ENCODE measurements at regions not wholly inside any gene's neighbourhood (a gene's known extent, or its start where the extent isn't known, plus 50 kb on each side); places are given as distances from the start of the nearest gene placed in this dataset.

- TF ChIP-seq, protein P1, sequence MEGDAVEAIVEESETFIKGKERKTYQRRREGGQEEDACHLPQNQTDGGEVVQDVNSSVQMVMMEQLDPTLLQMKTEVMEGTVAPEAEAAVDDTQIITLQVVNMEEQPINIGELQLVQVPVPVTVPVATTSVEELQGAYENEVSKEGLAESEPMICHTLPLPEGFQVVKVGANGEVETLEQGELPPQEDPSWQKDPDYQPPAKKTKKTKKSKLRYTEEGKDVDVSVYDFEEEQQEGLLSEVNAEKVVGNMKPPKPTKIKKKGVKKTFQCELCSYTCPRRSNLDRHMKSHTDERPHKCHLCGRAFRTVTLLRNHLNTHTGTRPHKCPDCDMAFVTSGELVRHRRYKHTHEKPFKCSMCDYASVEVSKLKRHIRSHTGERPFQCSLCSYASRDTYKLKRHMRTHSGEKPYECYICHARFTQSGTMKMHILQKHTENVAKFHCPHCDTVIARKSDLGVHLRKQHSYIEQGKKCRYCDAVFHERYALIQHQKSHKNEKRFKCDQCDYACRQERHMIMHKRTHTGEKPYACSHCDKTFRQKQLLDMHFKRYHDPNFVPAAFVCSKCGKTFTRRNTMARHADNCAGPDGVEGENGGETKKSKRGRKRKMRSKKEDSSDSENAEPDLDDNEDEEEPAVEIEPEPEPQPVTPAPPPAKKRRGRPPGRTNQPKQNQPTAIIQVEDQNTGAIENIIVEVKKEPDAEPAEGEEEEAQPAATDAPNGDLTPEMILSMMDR (IDR thresholded peaks at IDR 0.05): no peak
- DNase-seq (ENCODE audit: low spot score): no peak
- no peak overlapping the region for H3K27ac ChIP-seq
- H3K4me3 ChIP-seq: no peak overlapping the region
Measured at GRCh38 chr20:58585753-58586540, 65.1 kb upstream of the STX16 start.

GRCh38 chr20:58584881-58585752, 66.0 kb upstream of the STX16 start:
- no peak overlapping the region for H3K27ac ChIP-seq
- TF ChIP-seq, protein P1 (IDR thresholded peaks at IDR 0.05): no peak
- no peak for DNase-seq (ENCODE audit: low spot score)

DNA sequence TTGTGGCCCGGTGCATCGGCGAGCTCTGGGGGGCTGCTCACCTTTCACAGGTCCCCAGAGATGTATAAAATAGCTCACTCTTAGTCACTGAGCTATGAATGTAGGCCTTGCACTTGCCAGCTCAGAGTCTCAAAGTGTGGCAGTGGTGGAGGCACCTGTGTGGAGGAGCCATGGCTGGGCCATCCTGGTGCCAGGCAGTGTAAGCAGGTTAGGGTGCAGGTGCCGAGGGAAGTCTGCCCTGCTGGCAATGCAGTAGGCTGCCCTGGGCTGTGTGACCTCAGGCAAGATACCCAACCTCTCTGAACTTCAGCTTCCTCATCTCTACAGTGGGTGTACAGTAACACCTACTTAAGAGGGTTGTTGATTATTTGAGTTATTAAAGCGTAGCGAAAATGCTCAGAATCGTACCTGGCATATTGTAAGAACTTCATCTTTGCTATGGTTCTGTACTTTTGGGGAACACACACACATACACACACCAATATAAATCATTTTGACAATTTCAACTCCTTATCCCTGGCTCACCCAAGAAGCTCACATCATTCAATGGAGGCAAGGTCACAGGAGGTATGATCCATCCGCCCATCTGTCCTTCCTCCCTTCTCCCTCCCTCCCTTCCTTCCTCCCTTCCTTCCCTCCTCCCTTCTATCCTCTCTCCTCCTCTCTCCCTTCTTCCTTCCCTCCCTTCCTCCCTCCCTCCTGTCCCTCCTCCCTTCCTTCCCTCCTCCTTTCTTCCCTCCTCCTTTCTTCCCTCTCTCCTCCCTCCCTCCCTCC, 66.8 kb upstream of the STX16 start:
- no peak overlapping the region for H3K4me3 ChIP-seq
- no peak for DNase-seq (ENCODE audit: low spot score)
- H3K27ac ChIP-seq: no peak overlapping the region
- TF ChIP-seq, protein P1 (IDR thresholded peaks at IDR 0.05): no peak

More at GRCh38 chr20:58584881-58585752, 66.0 kb upstream of the STX16 start:
- H3K4me3 ChIP-seq: no peak overlapping the region

GRCh38 chr20:58583586-58583985, 67.5 kb upstream of the STX16 start:
- Histone ChIP-seq H3K4me3 (no peak overlapping the region), H3K27ac (no peak overlapping the region)
- TF ChIP-seq, protein P1 (IDR thresholded peaks at IDR 0.05): no peak
- no peak for DNase-seq (ENCODE audit: low spot score)

- Histone ChIP-seq H3K4me3 (no peak overlapping the region), H3K27ac (no peak overlapping the region)
- TF ChIP-seq, protein P1 (IDR thresholded peaks at IDR 0.05): no peak
- DNase-seq (ENCODE audit: low spot score): no peak
Measured at GRCh38 chr20:58583176-58583575, 67.9 kb upstream of the STX16 start.

DNA sequence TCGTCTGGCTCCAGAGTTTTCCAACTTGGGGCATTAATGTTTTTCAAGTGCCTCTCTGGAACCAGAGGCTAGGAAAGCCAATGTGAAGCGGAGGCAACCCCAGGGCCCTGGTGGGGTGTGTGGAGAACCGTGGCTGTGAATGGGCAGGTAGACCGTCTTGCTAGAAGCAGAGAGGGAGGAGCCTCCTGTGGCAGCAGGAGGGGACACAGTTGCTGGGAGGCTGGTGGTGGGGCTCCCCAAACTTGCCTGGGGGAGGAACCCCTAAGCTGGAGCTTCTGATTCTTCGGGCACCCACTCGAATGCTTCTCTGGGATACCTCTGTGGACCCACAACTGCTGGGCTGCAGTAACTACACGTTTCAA, 65.3 kb upstream of the APCDD1L start:
- Histone ChIP-seq H3K27ac (no peak overlapping the region), H3K4me3 (no peak overlapping the region)
- TF ChIP-seq, protein P1 (IDR thresholded peaks at IDR 0.05): no peak
- no peak for DNase-seq (ENCODE audit: low spot score)

All from coronary artery (tissue), 2 donors.